Tibial artery (tissue), 4 donors: ENCODE measurements at regions not wholly inside any gene's neighbourhood (a gene's known extent, or its start where the extent isn't known, plus 50 kb on each side); places are given as distances from the start of the nearest gene placed in this dataset.

Experiments
- DNase-seq, 2 donors: peaks; one replicate each; pipeline ENCODE4 v3.0.0-alpha.2; 2019
- H3K27ac ChIP-seq, 2 donors: fragments of 200-600 bp; sonication (generic) in 1 of 2; 1 replicate in 1 of 2; 2 replicates in 1 of 2; pipeline ENCODE4 v1.5.1; 2018 to 2019; ENCODE audit warnings: mild to moderate bottlenecking in 1 of 2
- H3K27me3 ChIP-seq, 2 donors: fragments of 200-600 bp; sonication (generic) in 1 of 2; one replicate each; pipeline versions ENCODE4 v1.5.1 to v1.6.0; 2016 to 2019
- H3K36me3 ChIP-seq, 3 donors: fragments of 200-600 bp; sonication (generic) in 2 of 3; one replicate each; pipeline ENCODE4 v1.5.1; 2016 to 2019; ENCODE audit warnings: mild to moderate bottlenecking in 2 of 3
- H3K4me1 ChIP-seq, 4 donors: fragments of 200-600 bp; sonication (generic) in 2 of 4; 1 replicate in 3 of 4; 2 replicates in 1 of 4; pipeline ENCODE4 v1.5.1; 2016 to 2019
- H3K4me3 ChIP-seq, 2 donors: fragments of 200-600 bp; sonication (generic) in 1 of 2; 1 replicate in 1 of 2; 2 replicates in 1 of 2; pipeline ENCODE4 v1.5.1; 2018 to 2019; ENCODE audit warnings: mild to moderate bottlenecking in 2 of 2
- H3K9me3 ChIP-seq, 3 donors: fragments of 200-600 bp; sonication (generic) in 1 of 3; one replicate each; pipeline ENCODE4 v1.5.1; 2016 to 2019
- intact Hi-C: fragments of 100-400 bp; cut with DNase I; formaldehyde crosslinking; loops from one replicate; pipeline ENCODE4 v1.15.0; 2023; ENCODE audit warnings: low total_unique reads
- TF ChIP-seq, protein P1 (sequence below), 2 experiments: fragments of 200-600 bp in 1 of 2; fragments of 450-650 bp in 1 of 2; IDR thresholded peaks; one replicate each; pipeline ENCODE4 v1.5.1; 2017 to 2019; ENCODE audit warnings: antibody characterized with exemption in 2 of 2, mild to moderate bottlenecking in 1 of 2, moderate library complexity in 1 of 2

DNA sequence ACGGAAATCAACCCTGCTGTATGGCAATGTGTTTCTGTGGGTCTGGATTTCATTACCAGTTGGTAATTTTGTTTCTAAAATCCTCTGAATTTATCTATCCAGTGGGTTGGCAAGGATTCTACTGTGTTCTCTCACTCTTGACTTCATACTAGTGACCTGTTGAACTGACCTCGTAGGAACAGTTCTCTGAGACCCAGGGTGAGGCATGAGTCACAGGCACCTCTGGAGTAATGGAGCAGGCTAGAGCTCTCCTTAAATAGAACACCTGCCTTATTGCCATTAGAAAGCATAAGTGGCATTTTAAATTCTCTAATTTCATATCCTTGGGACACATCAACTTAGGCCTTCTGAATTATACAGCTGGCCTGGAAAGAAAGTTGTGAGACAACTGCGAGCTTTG, 258.3 kb upstream of the NAV3 start:
- no peak overlapping the region for H3K27ac ChIP-seq
- intact Hi-C loops = no loop called here
- H3K27me3 ChIP-seq = no peaks in the 10 kb centered on the region
- no peak overlapping the region for H3K4me3 ChIP-seq
- DNase-seq = no peak
- H3K9me3 ChIP-seq = no peaks in the 10 kb centered on the region
- H3K36me3 ChIP-seq = no peaks in the 10 kb centered on the region
- H3K4me1 ChIP-seq = no peaks in the 10 kb centered on the region
- TF ChIP-seq, protein P1, sequence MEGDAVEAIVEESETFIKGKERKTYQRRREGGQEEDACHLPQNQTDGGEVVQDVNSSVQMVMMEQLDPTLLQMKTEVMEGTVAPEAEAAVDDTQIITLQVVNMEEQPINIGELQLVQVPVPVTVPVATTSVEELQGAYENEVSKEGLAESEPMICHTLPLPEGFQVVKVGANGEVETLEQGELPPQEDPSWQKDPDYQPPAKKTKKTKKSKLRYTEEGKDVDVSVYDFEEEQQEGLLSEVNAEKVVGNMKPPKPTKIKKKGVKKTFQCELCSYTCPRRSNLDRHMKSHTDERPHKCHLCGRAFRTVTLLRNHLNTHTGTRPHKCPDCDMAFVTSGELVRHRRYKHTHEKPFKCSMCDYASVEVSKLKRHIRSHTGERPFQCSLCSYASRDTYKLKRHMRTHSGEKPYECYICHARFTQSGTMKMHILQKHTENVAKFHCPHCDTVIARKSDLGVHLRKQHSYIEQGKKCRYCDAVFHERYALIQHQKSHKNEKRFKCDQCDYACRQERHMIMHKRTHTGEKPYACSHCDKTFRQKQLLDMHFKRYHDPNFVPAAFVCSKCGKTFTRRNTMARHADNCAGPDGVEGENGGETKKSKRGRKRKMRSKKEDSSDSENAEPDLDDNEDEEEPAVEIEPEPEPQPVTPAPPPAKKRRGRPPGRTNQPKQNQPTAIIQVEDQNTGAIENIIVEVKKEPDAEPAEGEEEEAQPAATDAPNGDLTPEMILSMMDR (IDR thresholded peaks at IDR 0.05) = no peak

DNA sequence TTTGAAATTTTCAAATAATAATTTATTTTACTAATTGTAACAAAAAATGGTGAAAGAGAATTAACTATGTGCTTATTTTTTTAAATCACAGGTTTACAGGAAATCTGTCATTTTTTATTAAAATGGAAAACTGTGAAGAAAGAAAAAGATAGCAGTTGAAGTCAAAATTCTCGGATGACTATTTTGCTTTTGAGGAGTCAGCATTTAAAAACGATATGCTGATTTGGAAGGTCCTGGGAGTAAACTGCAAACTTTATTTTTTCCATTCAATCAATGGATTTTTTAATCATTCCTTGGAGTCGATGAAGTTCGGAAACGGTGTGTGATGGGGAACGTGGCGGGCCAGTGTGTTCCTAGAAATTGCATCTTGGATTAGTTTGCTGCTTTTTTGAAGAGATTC, 258.9 kb upstream of the NAV3 start:
- intact Hi-C loops = no loop called here
- no peaks in the 10 kb centered on the region for H3K27me3 ChIP-seq

DNA sequence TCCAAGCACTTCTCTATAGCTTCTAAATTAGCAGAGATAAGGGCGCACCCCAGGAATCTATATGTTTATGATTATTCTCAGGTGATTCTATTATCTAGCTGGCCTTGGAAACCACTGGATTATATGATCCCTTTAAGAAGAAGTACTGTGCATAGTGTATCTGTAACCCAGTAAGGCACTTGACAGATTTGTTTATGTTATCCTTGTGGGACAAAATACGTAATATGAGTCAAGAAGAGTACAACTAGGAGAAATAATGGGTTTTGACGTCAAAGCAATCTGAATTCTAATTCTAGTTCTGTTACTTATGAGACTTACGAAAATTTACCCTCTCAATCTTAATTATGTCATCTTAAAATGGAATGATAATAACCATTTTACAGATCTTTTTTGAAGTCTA, 259.6 kb upstream of the NAV3 start:
- Histone ChIP-seq H3K4me1 (no peaks in the 10 kb centered on the region), H3K27ac (no peak overlapping the region), H3K36me3 (no peaks in the 10 kb centered on the region), H3K4me3 (no peak overlapping the region), H3K27me3 (no peaks in the 10 kb centered on the region), H3K9me3 (no peaks in the 10 kb centered on the region)
- intact Hi-C loops = no loop called here
- no peak for DNase-seq
- TF ChIP-seq, protein P1 (IDR thresholded peaks at IDR 0.05) = no peak

More for the DNA sequence above, 258.9 kb upstream of the NAV3 start:
- no peak for DNase-seq
- H3K36me3 ChIP-seq = no peaks in the 10 kb centered on the region
- H3K9me3 ChIP-seq = no peaks in the 10 kb centered on the region
- no peaks in the 10 kb centered on the region for H3K4me1 ChIP-seq
- no peak overlapping the region for H3K27ac ChIP-seq
- TF ChIP-seq, protein P1 (IDR thresholded peaks at IDR 0.05) = no peak
- no peak overlapping the region for H3K4me3 ChIP-seq

DNA sequence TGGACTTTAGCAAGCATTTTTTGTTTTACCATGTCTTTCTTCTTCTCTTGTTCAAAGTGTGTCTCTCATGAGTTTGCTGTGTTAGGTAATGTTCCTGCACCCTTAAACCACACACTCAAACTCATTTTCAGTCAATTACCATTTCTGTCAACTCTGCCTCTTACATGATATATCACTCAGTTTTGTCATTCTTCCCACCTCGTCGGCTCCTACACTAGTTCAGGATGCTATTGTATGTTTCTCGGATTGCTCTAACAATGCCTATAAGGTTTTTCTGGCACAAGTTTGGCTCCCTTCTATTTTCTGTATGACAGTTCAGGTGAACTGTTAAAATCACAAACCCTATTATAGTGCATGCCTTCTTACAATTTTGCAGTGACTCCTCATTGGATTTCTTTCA, 260.8 kb upstream of the NAV3 start:
- Histone ChIP-seq H3K9me3 (no peaks in the 10 kb centered on the region), H3K4me3 (no peak overlapping the region), H3K4me1 (no peaks in the 10 kb centered on the region), H3K36me3 (no peaks in the 10 kb centered on the region), H3K27ac (no peak overlapping the region), H3K27me3 (no peaks in the 10 kb centered on the region)
- no peak for DNase-seq
- intact Hi-C loops = no loop called here
- TF ChIP-seq, protein P1 (IDR thresholded peaks at IDR 0.05) = no peak

DNA sequence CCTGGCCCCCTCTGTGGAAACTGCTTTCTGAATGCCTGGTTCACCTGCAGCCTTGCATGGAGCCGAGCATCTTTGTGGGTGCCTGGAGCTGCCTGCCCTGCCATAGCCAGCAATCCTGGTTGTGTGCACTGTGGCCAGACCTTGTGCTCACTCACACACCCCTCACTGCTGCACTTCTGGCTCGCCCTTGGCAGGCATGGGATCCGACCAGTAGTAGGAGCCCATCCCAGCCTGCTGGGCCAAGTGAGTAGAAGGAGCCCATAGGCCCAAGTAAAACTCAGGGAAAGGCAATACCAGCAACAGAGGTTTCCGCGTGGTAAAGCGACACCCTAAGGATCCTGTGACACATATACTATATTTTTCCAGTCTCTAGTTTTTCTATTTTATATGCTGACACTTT, 270.0 kb upstream of the NAV3 start:
- intact Hi-C loops = no loop called here
- Histone ChIP-seq H3K4me1 (no peaks in the 10 kb centered on the region), H3K27ac (no peak overlapping the region), H3K9me3 (no peaks in the 10 kb centered on the region), H3K27me3 (no peaks in the 10 kb centered on the region), H3K36me3 (no peaks in the 10 kb centered on the region), H3K4me3 (no peak overlapping the region)
- no peak for DNase-seq
- TF ChIP-seq, protein P1 (IDR thresholded peaks at IDR 0.05) = no peak

DNA sequence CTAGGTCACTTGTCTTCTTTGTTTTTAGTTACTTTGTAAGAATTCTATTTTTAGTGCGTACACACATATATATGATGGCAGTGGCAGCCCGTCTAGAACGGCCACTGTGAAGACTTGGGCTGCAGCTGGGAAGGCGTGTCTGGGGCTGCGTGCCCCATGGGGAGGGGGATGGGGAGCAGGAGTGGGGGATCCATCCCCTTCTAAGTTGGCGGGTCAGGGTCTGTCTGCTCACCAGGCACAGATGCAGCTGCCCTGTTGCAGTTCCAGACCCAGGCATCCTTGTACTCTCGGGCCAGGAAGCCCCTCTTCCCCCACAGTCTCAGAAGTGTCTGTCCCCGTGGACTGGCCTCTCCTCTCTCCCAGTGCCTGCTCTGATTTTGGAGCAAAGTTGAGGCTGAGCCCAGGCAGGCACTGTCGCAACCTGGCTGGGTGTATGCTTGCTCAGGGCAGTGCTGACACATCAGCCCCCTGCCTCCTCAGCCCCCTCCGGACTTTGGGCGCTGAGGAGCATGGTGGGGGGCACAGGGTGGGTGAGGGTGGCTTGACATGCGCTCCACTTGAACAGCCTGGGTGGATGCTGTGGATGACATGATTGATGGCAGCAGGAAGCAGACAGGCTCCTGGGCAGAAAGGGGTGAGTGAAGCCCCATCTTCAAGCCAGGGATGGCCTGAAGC, 271.2 kb upstream of the NAV3 start:
- H3K9me3 ChIP-seq = no peaks in the 10 kb centered on the region
- TF ChIP-seq, protein P1 (IDR thresholded peaks at IDR 0.05) = no peak
- intact Hi-C loops = no loop called here
- no peaks in the 10 kb centered on the region for H3K27me3 ChIP-seq
- H3K36me3 ChIP-seq = no peaks in the 10 kb centered on the region
- no peak overlapping the region for H3K27ac ChIP-seq
- H3K4me1 ChIP-seq = no peaks in the 10 kb centered on the region
- H3K4me3 ChIP-seq = no peak overlapping the region
- no peak for DNase-seq
